ENCODE measurements at regions not wholly inside any gene's neighbourhood (a gene's known extent, or its start where the extent isn't known, plus 50 kb on each side); places are given as distances from the start of the nearest gene placed in this dataset.

DNA sequence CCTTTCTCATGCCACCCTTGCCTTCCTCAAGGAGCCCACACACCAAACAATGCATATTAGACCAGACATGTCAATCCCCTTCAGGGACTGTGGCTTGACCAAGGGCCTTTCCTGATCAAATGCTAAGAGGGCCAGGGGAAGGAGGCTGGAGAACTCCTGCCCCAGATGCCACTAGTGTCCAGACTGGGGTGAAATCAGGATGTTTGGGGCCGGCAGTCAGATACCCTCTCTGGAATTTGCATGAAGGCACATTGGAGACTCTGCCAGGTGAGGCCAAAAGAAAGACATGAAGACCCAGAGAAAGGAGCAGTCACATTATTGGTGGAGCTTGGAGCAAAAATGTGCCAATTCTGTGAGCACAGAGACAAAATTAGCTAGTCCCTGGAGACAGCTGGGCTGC lies 154.1 kb downstream of the TLE3 start:
- Histone ChIP-seq H3K4me1 (ENCODE audit: control insufficient read depth, insufficient read depth, low read length) (no peaks in the 10 kb centered on the region), H3K4me2 (ENCODE audit: low read length) (no peak overlapping the region), H3K9ac (ENCODE audit: low read depth, low read length) (no peak overlapping the region), H3K4me3 (ENCODE audit: low read length) (no peak overlapping the region), H3K9me3 (replicated peaks; ENCODE audit: low read length) (no peaks in the 10 kb centered on the region), H3K36me3 (ENCODE audit: insufficient read depth, low read length) (no peaks in the 10 kb centered on the region), H3K27me3 (ENCODE audit: control insufficient read depth, insufficient read depth, low read length) (peaks cover 15% of the 10 kb centered on the region)

DNA sequence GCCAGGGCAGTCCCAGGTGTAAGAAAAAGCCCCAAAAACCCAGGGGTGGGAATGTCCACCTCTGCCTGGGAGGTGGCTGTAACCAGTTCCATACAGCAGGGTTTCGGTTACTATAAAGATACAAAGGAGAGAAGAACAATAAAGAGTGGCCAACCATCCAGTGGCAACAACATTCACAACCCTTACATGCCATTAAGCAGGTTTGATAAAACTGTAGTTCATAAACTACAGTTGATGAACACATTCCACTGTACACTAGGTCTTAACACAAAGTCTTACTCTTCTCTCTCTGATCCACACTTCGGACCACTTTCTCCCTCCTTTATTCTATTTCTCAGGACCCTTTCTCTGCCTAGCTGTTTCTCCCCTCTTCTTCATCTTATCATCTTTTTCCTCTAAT lies 152.0 kb downstream of the TLE3 start:
- Histone ChIP-seq H3K9ac (ENCODE audit: low read depth, low read length) (no peak overlapping the region), H3K36me3 (ENCODE audit: insufficient read depth, low read length) (no peaks in the 10 kb centered on the region), H3K27me3 (ENCODE audit: control insufficient read depth, insufficient read depth, low read length) (peaks cover 20% of the 10 kb centered on the region), H3K4me1 (ENCODE audit: control insufficient read depth, insufficient read depth, low read length) (no peaks in the 10 kb centered on the region), H3K4me2 (ENCODE audit: low read length) (no peak overlapping the region), H3K4me3 (ENCODE audit: low read length) (no peak overlapping the region), H3K9me3 (replicated peaks; ENCODE audit: low read length) (no peaks in the 10 kb centered on the region)

GRCh38 chr15:69946870-69947269 lies 150.8 kb downstream of the TLE3 start:
- Histone ChIP-seq H3K36me3 (ENCODE audit: insufficient read depth, low read length) (no peaks in the 10 kb centered on the region), H3K9me3 (replicated peaks; ENCODE audit: low read length) (no peaks in the 10 kb centered on the region), H3K27me3 (ENCODE audit: control insufficient read depth, insufficient read depth, low read length) (peaks cover 26% of the 10 kb centered on the region), H3K4me2 (ENCODE audit: low read length) (no peak overlapping the region), H3K4me1 (ENCODE audit: control insufficient read depth, insufficient read depth, low read length) (no peaks in the 10 kb centered on the region), H3K4me3 (ENCODE audit: low read length) (no peak overlapping the region), H3K9ac (ENCODE audit: low read depth, low read length) (no peak overlapping the region)

DNA sequence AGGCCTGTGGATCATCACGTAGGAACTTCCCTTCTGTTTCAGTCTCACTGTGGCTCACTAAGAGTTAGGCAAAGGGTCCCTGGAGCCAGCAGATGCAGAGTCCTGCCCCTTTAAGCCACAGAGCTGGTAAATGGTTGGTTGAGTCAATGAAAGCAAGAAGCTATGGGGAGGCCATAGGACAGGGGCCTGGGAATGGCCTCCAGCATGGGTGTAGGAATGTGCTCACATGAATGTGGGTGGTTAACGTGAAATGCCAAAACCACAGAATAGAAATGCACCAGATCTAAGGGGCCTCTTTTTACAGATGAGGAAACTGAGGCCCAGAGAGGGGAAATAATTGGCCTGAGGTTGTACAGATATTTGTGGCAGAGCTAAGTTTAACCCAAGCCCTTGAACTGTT lies 150.3 kb downstream of the TLE3 start:
- Histone ChIP-seq H3K4me1 (ENCODE audit: control insufficient read depth, insufficient read depth, low read length) (no peaks in the 10 kb centered on the region), H3K27me3 (ENCODE audit: control insufficient read depth, insufficient read depth, low read length) (peaks cover 30% of the 10 kb centered on the region), H3K36me3 (ENCODE audit: insufficient read depth, low read length) (no peaks in the 10 kb centered on the region), H3K4me2 (ENCODE audit: low read length) (no peak overlapping the region), H3K9me3 (replicated peaks; ENCODE audit: low read length) (no peaks in the 10 kb centered on the region), H3K9ac (ENCODE audit: low read depth, low read length) (no peak overlapping the region), H3K4me3 (ENCODE audit: low read length) (no peak overlapping the region)

DNA sequence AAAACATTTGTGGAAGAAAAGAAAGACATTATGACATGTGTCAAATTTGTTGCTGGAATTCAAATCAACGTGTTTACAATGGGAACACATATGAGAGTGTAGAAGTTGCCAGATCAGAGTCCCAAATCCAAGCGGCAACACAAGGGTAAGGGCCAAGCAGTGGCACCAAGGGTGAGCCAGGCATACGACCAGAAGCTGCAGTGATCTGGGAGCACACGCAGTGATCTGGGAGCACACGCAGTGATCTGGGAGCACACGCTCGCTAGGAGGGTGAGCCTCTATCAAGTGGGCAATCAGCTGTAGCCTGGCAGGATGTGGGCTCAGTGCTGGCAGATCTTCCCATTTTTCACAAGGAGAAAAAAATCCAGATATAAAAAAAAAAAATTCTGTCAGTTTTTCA lies 148.2 kb downstream of the TLE3 start:
- no peak overlapping the region for H3K4me2 ChIP-seq (ENCODE audit: low read length)
- no peak overlapping the region for H3K9ac ChIP-seq (ENCODE audit: low read depth, low read length)
- H3K9me3 ChIP-seq (replicated peaks; ENCODE audit: low read length), result no peaks in the 10 kb centered on the region
- no peak overlapping the region for H3K4me3 ChIP-seq (ENCODE audit: low read length)
- H3K36me3 ChIP-seq (ENCODE audit: insufficient read depth, low read length), result no peaks in the 10 kb centered on the region
- peaks cover 32% of the 10 kb centered on the region for H3K27me3 ChIP-seq (ENCODE audit: control insufficient read depth, insufficient read depth, low read length)
- H3K4me1 ChIP-seq (ENCODE audit: control insufficient read depth, insufficient read depth, low read length), result no peaks in the 10 kb centered on the region

DNA sequence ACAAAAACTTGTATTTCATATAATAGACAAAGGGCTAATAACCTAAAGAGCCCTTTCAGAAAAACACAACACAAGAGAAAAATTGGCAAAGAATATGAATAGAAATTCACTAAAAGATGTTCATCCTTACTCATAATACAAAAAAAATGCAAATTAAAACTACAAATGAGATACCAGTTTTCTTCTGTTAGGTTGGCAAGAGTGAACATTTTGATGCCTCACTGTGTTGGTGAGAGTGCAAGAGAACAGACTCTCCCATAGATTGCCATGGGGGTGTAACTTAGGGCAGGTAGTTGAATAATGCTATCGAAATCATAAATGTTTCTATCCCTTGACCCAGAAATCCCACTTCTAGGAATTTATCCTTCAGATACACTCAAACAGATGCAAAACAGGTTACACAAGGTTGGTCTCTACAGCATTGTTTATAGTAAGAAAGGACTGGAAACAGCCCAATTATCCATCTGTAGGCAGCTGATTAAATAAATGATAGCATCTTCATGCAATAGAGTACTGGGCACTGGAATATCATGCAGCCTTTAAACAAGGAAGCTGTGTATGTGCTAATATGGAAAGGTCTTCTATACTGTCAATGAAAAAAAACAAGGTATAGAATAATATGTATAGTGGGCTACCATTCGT lies 146.3 kb downstream of the TLE3 start:
- Histone ChIP-seq H3K9me3 (replicated peaks; ENCODE audit: low read length) (no peaks in the 10 kb centered on the region), H3K36me3 (ENCODE audit: insufficient read depth, low read length) (no peaks in the 10 kb centered on the region), H3K4me3 (ENCODE audit: low read length) (no peak overlapping the region), H3K9ac (ENCODE audit: low read depth, low read length) (no peak overlapping the region), H3K4me2 (ENCODE audit: low read length) (no peak overlapping the region), H3K4me1 (ENCODE audit: control insufficient read depth, insufficient read depth, low read length) (no peaks in the 10 kb centered on the region), H3K27me3 (ENCODE audit: control insufficient read depth, insufficient read depth, low read length) (peaks cover 44% of the 10 kb centered on the region)

- Histone ChIP-seq H3K27me3 (ENCODE audit: control insufficient read depth, insufficient read depth, low read length) (peaks cover 44% of the 10 kb centered on the region), H3K4me2 (ENCODE audit: low read length) (no peak overlapping the region), H3K9ac (ENCODE audit: low read depth, low read length) (no peak overlapping the region), H3K4me3 (ENCODE audit: low read length) (no peak overlapping the region), H3K9me3 (replicated peaks; ENCODE audit: low read length) (no peaks in the 10 kb centered on the region), H3K4me1 (ENCODE audit: control insufficient read depth, insufficient read depth, low read length) (no peaks in the 10 kb centered on the region), H3K36me3 (ENCODE audit: insufficient read depth, low read length) (no peaks in the 10 kb centered on the region)
Measured at GRCh38 chr15:69951898-69952555, 145.7 kb downstream of the TLE3 start.

DNA sequence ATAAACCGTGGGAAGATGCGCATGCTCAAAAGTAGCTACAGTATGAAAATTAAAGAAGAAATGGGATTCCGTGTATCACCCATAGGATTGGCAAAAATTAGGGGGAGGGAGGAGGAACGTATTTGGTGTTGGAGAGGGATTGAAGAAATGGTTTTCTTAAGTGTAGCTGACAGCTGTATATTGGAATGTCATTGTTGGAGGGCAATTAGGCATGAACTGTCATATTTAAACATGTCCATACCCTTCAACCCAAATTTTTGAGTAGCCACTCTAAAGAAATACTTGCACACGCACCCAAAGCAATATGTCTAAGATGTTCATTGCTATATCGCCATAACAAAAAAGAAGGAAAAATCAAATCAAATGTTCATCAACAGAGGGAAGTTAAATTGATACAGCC lies 144.7 kb downstream of the TLE3 start:
- Histone ChIP-seq H3K4me1 (ENCODE audit: control insufficient read depth, insufficient read depth, low read length) (no peaks in the 10 kb centered on the region), H3K4me3 (ENCODE audit: low read length) (no peak overlapping the region), H3K4me2 (ENCODE audit: low read length) (no peak overlapping the region), H3K36me3 (ENCODE audit: insufficient read depth, low read length) (no peaks in the 10 kb centered on the region), H3K9ac (ENCODE audit: low read depth, low read length) (no peak overlapping the region), H3K9me3 (replicated peaks; ENCODE audit: low read length) (no peaks in the 10 kb centered on the region), H3K27me3 (ENCODE audit: control insufficient read depth, insufficient read depth, low read length) (peaks cover 38% of the 10 kb centered on the region)

DNA sequence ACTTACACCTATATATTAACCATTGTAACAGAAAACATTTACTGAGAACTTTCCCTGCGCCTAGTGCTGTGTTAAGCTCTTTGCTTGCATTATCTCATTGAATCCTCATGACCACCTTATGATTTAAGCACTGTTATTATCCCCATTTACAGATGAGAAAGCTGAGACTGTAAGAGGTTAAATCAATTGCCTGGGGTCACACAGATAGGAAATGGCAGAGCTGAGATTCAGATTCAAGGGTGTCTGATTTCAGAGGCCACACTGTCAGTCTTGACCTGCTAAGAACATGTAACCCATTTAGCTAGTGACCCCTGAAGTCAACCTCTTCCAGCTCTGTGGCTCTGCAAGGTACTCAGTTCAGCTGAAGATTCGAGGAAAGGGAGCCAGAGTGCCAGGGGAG lies 143.9 kb downstream of the TLE3 start:
- Histone ChIP-seq H3K4me3 (ENCODE audit: low read length) (no peak overlapping the region), H3K4me2 (ENCODE audit: low read length) (no peak overlapping the region), H3K27me3 (ENCODE audit: control insufficient read depth, insufficient read depth, low read length) (peaks cover 38% of the 10 kb centered on the region), H3K9me3 (replicated peaks; ENCODE audit: low read length) (no peaks in the 10 kb centered on the region), H3K9ac (ENCODE audit: low read depth, low read length) (no peak overlapping the region), H3K4me1 (ENCODE audit: control insufficient read depth, insufficient read depth, low read length) (no peaks in the 10 kb centered on the region), H3K36me3 (ENCODE audit: insufficient read depth, low read length) (no peaks in the 10 kb centered on the region)

- no peaks in the 10 kb centered on the region for H3K4me1 ChIP-seq (ENCODE audit: control insufficient read depth, insufficient read depth, low read length)
- no peak overlapping the region for H3K9ac ChIP-seq (ENCODE audit: low read depth, low read length)
- H3K36me3 ChIP-seq (ENCODE audit: insufficient read depth, low read length), result no peaks in the 10 kb centered on the region
- H3K4me3 ChIP-seq (ENCODE audit: low read length), result no peak overlapping the region
- H3K9me3 ChIP-seq (replicated peaks; ENCODE audit: low read length), result no peaks in the 10 kb centered on the region
- no peak overlapping the region for H3K4me2 ChIP-seq (ENCODE audit: low read length)
- H3K27me3 ChIP-seq (ENCODE audit: control insufficient read depth, insufficient read depth, low read length), result peaks cover 38% of the 10 kb centered on the region
Measured at GRCh38 chr15:69954666-69955065, 143.1 kb downstream of the TLE3 start.

DNA sequence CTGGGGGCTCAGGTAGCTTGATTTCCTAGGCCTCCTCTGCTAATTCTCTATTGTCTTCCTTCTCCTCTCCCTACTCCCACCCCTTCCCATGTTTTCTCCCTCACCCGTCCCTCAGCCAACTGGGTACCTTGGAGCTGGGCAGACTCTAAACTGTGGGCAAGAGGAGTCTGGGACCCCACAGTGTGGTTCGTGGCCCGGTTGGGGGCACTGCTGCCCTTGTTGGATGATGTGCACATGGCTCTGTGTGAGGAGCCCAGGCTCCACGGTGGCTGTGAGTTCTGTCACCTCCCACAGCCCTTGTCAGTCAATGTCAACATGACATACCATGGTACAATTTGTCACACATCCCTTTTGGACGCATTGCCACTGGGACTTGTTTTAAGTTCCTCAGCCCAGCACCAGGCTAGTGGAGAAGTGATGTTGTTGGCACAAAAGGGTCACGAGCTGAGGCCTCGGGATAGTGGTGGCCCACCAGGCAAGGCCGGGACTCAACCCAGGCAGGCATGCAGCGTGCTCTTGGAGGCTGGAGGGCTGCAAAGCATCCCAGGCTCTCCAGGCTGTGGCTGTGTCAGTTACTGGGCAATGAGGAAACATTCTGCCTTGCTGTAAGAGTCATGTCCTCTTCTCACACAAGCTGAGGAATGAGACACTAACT lies 142.3 kb downstream of the TLE3 start:
- Histone ChIP-seq H3K4me3 (ENCODE audit: low read length) (no peak overlapping the region), H3K9ac (ENCODE audit: low read depth, low read length) (no peak overlapping the region), H3K36me3 (ENCODE audit: insufficient read depth, low read length) (no peaks in the 10 kb centered on the region), H3K9me3 (replicated peaks; ENCODE audit: low read length) (no peaks in the 10 kb centered on the region), H3K27me3 (ENCODE audit: control insufficient read depth, insufficient read depth, low read length) (peaks cover 34% of the 10 kb centered on the region), H3K4me1 (ENCODE audit: control insufficient read depth, insufficient read depth, low read length) (no peaks in the 10 kb centered on the region), H3K4me2 (ENCODE audit: low read length) (no peak overlapping the region)

DNA sequence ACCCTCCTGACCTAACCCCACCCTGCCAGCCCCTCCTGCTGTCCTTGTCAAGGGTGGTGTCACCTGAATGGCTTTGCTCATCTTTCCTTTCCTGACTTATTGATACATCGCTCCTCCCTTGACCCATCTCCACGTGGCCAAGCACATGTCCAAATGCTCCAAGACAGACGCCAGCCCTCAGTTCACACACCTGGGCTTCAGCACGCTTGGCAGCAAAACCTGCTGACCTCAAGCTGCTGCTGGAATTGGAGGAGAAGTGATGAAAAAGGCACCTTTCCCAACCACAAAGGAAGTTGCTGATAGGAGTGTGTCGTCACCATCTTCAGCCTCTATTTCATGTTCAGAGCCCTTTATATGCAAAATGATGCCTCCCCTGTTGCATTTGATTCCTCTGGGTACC lies 141.3 kb downstream of the TLE3 start:
- Histone ChIP-seq H3K27me3 (ENCODE audit: control insufficient read depth, insufficient read depth, low read length) (peaks cover 33% of the 10 kb centered on the region), H3K4me3 (ENCODE audit: low read length) (no peak overlapping the region), H3K36me3 (ENCODE audit: insufficient read depth, low read length) (no peaks in the 10 kb centered on the region), H3K9ac (ENCODE audit: low read depth, low read length) (no peak overlapping the region), H3K4me1 (ENCODE audit: control insufficient read depth, insufficient read depth, low read length) (no peaks in the 10 kb centered on the region), H3K9me3 (replicated peaks; ENCODE audit: low read length) (no peaks in the 10 kb centered on the region), H3K4me2 (ENCODE audit: low read length) (no peak overlapping the region)
